ENCODE measurements at regions not wholly inside any gene's neighbourhood (a gene's known extent, or its start where the extent isn't known, plus 50 kb on each side); places are given as distances from the start of the nearest gene placed in this dataset.

GRCh38 chr11:69573761-69574607, 67.0 kb upstream of the CCND1 start:
- TF ChIP-seq, protein P1, sequence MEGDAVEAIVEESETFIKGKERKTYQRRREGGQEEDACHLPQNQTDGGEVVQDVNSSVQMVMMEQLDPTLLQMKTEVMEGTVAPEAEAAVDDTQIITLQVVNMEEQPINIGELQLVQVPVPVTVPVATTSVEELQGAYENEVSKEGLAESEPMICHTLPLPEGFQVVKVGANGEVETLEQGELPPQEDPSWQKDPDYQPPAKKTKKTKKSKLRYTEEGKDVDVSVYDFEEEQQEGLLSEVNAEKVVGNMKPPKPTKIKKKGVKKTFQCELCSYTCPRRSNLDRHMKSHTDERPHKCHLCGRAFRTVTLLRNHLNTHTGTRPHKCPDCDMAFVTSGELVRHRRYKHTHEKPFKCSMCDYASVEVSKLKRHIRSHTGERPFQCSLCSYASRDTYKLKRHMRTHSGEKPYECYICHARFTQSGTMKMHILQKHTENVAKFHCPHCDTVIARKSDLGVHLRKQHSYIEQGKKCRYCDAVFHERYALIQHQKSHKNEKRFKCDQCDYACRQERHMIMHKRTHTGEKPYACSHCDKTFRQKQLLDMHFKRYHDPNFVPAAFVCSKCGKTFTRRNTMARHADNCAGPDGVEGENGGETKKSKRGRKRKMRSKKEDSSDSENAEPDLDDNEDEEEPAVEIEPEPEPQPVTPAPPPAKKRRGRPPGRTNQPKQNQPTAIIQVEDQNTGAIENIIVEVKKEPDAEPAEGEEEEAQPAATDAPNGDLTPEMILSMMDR (conservative IDR thresholded peaks at IDR 0.05; ENCODE audit: low read depth, low read length) = no peak
- TF ChIP-seq POLR2A (IDR thresholded peaks at IDR 0.05; ENCODE audit: low read depth, low read length) = no peak
- no peak for TF ChIP-seq RCOR1 (IDR thresholded peaks at IDR 0.05; ENCODE audit: insufficient replicate concordance, low read length)
- TF ChIP-seq MAFK (IDR thresholded peaks at IDR 0.05; ENCODE audit: low read depth, low read length) = no peak
- TF ChIP-seq SMC3 (IDR thresholded peaks at IDR 0.05; ENCODE audit: low read depth, low read length) = no peak

All from IMR-90 (cell line).